ENCODE measurements at regions not wholly inside any gene's neighbourhood (a gene's known extent, or its start where the extent isn't known, plus 50 kb on each side); places are given as distances from the start of the nearest gene placed in this dataset.

- intact Hi-C loops (cut with micrococcal nuclease): no loop called here
- TF ChIP-seq CTCF (IDR thresholded peaks at IDR 0.05): no peak
- DNase-seq: no peak
- H3K27me3 ChIP-seq (ENCODE audit: control insufficient read depth, insufficient read depth, low read length): no peaks in the 10 kb centered on the region
- ATAC-seq: no peak
- Mint-ChIP-seq H3K4me1 (no peaks in the 10 kb centered on the region), H3K27ac (no peak overlapping the region), H3K36me3 (no peaks in the 10 kb centered on the region), H3K9me3 (peaks cover 14 to 15% of the 10 kb centered on the region in 2 donors), H3K27me3 (ENCODE audit: low read depth in 2 of 2) (no peaks in the 10 kb centered on the region), H3K4me3 (no peak overlapping the region)
- H3K9me3 ChIP-seq (ENCODE audit: control insufficient read depth, insufficient read depth, low read length): no peaks in the 10 kb centered on the region
- H3K27ac ChIP-seq (ENCODE audit: low read length): no peak overlapping the region
- H3K36me3 ChIP-seq (ENCODE audit: control insufficient read depth, insufficient read depth, low read length): no peaks in the 10 kb centered on the region
- H3K4me1 ChIP-seq (ENCODE audit: control insufficient read depth, insufficient read depth, low read length): no peaks in the 10 kb centered on the region
- 86% methylated on average over 1 of the region's 3 CpGs for WGBS (ENCODE audit: insufficient coverage)
- no peak overlapping the region for H3K4me3 ChIP-seq (ENCODE audit: low read length)
Observed at GRCh38 chr5:105015098-105015497, 1452.5 kb upstream of the NUDT12 start.

GRCh38 chr5:104998572-104998971, 1436.0 kb upstream of the NUDT12 start:
- no peaks in the 10 kb centered on the region for H3K36me3 ChIP-seq (ENCODE audit: control insufficient read depth, insufficient read depth, low read length)
- 89% methylated on average over 1 of the region's 1 CpG for WGBS (ENCODE audit: insufficient coverage)
- no peak for ATAC-seq
- no peak for DNase-seq
- Mint-ChIP-seq H3K27me3 (ENCODE audit: low read depth in 2 of 2) (no peaks in the 10 kb centered on the region), H3K4me1 (no peaks in the 10 kb centered on the region), H3K9me3 (peaks cover 7% of the 10 kb centered on the region in 2 donors), H3K27ac (no peak overlapping the region), H3K36me3 (peaks cover 3% of the 10 kb centered on the region), H3K4me3 (no peak overlapping the region)
- H3K27me3 ChIP-seq (ENCODE audit: control insufficient read depth, insufficient read depth, low read length): no peaks in the 10 kb centered on the region
- no peak for TF ChIP-seq CTCF (IDR thresholded peaks at IDR 0.05)
- H3K27ac ChIP-seq (ENCODE audit: low read length): no peak overlapping the region
- H3K4me1 ChIP-seq (ENCODE audit: control insufficient read depth, insufficient read depth, low read length): no peaks in the 10 kb centered on the region
- intact Hi-C loops (cut with micrococcal nuclease): no loop called here
- no peaks in the 10 kb centered on the region for H3K9me3 ChIP-seq (ENCODE audit: control insufficient read depth, insufficient read depth, low read length)
- no peak overlapping the region for H3K4me3 ChIP-seq (ENCODE audit: low read length)

- DNase-seq (no peak), ATAC-seq (no peak)
- no peaks in the 10 kb centered on the region for H3K27me3 Mint-ChIP-seq (ENCODE audit: low read depth in 2 of 2)
Observed at GRCh38 chr5:104998169-104998568, 1435.6 kb upstream of the NUDT12 start.

More at GRCh38 chr5:104998169-104998568, 1435.6 kb upstream of the NUDT12 start:
- peaks cover 3 to 8% of the 10 kb centered on the region in 2 donors for H3K9me3 Mint-ChIP-seq
- no peak for TF ChIP-seq CTCF (IDR thresholded peaks at IDR 0.05)
- H3K36me3 Mint-ChIP-seq: no peaks in the 10 kb centered on the region
- H3K4me3 ChIP-seq (ENCODE audit: low read length): no peak overlapping the region
- no peak overlapping the region for H3K4me3 Mint-ChIP-seq
- intact Hi-C loops (cut with micrococcal nuclease): no loop called here
- no peak overlapping the region for H3K27ac ChIP-seq (ENCODE audit: low read length)
- no peaks in the 10 kb centered on the region for H3K36me3 ChIP-seq (ENCODE audit: control insufficient read depth, insufficient read depth, low read length)
- no peak overlapping the region for H3K27ac Mint-ChIP-seq
- H3K9me3 ChIP-seq (ENCODE audit: control insufficient read depth, insufficient read depth, low read length): no peaks in the 10 kb centered on the region
- no peaks in the 10 kb centered on the region for H3K27me3 ChIP-seq (ENCODE audit: control insufficient read depth, insufficient read depth, low read length)
- no peaks in the 10 kb centered on the region for H3K4me1 ChIP-seq (ENCODE audit: control insufficient read depth, insufficient read depth, low read length)
- WGBS (ENCODE audit: insufficient coverage): 71% methylated on average over 1 of the region's 1 CpG
- H3K4me1 Mint-ChIP-seq: no peaks in the 10 kb centered on the region

Data from natural killer cell (primary cell).